ENCODE measurements at regions not wholly inside any gene's neighbourhood (a gene's known extent, or its start where the extent isn't known, plus 50 kb on each side); places are given as distances from the start of the nearest gene placed in this dataset.

- Histone ChIP-seq H3K27ac (ENCODE audit: low read length) (no peak overlapping the region), H3K27me3 (ENCODE audit: low read depth, low read length) (no peaks in the 10 kb centered on the region), H3K79me2 (ENCODE audit: low read length) (no peaks in the 10 kb centered on the region), H4K20me1 (ENCODE audit: insufficient read depth, low read length) (no peaks in the 10 kb centered on the region), H3K4me1 (ENCODE audit: low read length) (no peaks in the 10 kb centered on the region), H3K4me2 (ENCODE audit: low read length) (no peak overlapping the region), H3K9ac (ENCODE audit: low read length) (no peak overlapping the region), H3K4me3 (ENCODE audit: low read length) (no peak overlapping the region), H2AFZ (ENCODE audit: low read depth, low read length) (no peak overlapping the region), H3K36me3 (replicated peaks; ENCODE audit: low read depth, low read length) (no peaks in the 10 kb centered on the region), H3K9me3 (ENCODE audit: insufficient read depth, low read length) (no peaks in the 10 kb centered on the region)
- TF ChIP-seq EZH2phosphoT487 (IDR thresholded peaks at IDR 0.05; ENCODE audit: low read depth): no peak
- TF ChIP-seq, protein P1, sequence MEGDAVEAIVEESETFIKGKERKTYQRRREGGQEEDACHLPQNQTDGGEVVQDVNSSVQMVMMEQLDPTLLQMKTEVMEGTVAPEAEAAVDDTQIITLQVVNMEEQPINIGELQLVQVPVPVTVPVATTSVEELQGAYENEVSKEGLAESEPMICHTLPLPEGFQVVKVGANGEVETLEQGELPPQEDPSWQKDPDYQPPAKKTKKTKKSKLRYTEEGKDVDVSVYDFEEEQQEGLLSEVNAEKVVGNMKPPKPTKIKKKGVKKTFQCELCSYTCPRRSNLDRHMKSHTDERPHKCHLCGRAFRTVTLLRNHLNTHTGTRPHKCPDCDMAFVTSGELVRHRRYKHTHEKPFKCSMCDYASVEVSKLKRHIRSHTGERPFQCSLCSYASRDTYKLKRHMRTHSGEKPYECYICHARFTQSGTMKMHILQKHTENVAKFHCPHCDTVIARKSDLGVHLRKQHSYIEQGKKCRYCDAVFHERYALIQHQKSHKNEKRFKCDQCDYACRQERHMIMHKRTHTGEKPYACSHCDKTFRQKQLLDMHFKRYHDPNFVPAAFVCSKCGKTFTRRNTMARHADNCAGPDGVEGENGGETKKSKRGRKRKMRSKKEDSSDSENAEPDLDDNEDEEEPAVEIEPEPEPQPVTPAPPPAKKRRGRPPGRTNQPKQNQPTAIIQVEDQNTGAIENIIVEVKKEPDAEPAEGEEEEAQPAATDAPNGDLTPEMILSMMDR (IDR thresholded peaks at IDR 0.05; ENCODE audit: low read depth, low read length): no peak
These were observed 1165.5 kb downstream of the CDH12 start for GRCh38 chr5:21687621-21688020.

DNA sequence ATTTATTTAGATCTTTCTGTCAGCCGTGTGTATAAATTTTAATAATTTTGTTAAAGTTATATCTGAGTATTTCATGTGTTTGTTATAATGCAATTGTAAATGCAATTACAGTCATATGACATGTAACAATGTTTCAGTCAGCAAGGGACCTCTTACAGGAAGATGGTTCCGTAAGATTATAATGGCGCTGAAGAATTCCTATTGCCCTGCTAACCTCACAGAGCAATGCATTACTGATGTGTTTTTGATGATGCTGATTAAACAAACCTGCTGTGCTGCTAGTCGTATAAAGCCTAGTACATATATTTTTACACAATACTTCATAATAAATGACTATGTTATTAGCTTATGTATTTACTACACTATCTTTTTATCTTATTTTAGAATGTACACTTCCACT lies 1166.4 kb downstream of the CDH12 start:
- Histone ChIP-seq H3K79me2 (ENCODE audit: low read length) (no peaks in the 10 kb centered on the region), H4K20me1 (ENCODE audit: insufficient read depth, low read length) (no peaks in the 10 kb centered on the region), H3K27me3 (ENCODE audit: low read depth, low read length) (no peaks in the 10 kb centered on the region), H3K27ac (ENCODE audit: low read length) (no peak overlapping the region), H3K4me3 (ENCODE audit: low read length) (no peak overlapping the region), H3K4me1 (ENCODE audit: low read length) (no peaks in the 10 kb centered on the region), H3K36me3 (replicated peaks; ENCODE audit: low read depth, low read length) (no peaks in the 10 kb centered on the region), H3K9me3 (ENCODE audit: insufficient read depth, low read length) (no peaks in the 10 kb centered on the region), H3K4me2 (ENCODE audit: low read length) (no peak overlapping the region), H2AFZ (ENCODE audit: low read depth, low read length) (no peak overlapping the region), H3K9ac (ENCODE audit: low read length) (no peak overlapping the region)
- TF ChIP-seq, protein P1 (IDR thresholded peaks at IDR 0.05; ENCODE audit: low read depth, low read length): no peak
- TF ChIP-seq EZH2phosphoT487 (IDR thresholded peaks at IDR 0.05; ENCODE audit: low read depth): no peak

DNA sequence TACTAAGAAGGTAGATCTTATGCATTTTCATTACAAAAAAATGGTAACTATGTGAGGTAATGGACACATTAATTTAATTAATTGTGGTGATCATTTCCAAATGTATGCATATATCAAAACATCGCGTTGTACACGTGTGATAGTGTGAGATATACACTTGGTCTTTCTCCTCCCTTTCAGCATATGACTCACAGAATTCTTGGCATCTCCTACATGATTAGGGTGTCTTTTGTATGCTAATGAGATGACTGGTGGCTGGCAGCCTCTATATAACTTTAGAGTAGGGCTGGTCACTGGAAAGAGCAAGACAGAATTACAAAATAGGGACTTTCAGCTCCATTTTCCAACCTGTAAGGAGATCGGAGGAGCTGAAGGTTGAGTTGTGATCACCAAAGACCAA lies 1167.6 kb downstream of the CDH12 start:
- H3K4me3 ChIP-seq (ENCODE audit: low read length): no peak overlapping the region
- no peaks in the 10 kb centered on the region for H3K27me3 ChIP-seq (ENCODE audit: low read depth, low read length)
- H3K9ac ChIP-seq (ENCODE audit: low read length): no peak overlapping the region
- no peaks in the 10 kb centered on the region for H3K36me3 ChIP-seq (replicated peaks; ENCODE audit: low read depth, low read length)
- no peaks in the 10 kb centered on the region for H3K4me1 ChIP-seq (ENCODE audit: low read length)
- H3K27ac ChIP-seq (ENCODE audit: low read length): no peak overlapping the region
- H3K79me2 ChIP-seq (ENCODE audit: low read length): no peaks in the 10 kb centered on the region
- no peaks in the 10 kb centered on the region for H3K9me3 ChIP-seq (ENCODE audit: insufficient read depth, low read length)
- TF ChIP-seq EZH2phosphoT487 (IDR thresholded peaks at IDR 0.05; ENCODE audit: low read depth): no peak
- TF ChIP-seq, protein P1 (IDR thresholded peaks at IDR 0.05; ENCODE audit: low read depth, low read length): no peak
- H2AFZ ChIP-seq (ENCODE audit: low read depth, low read length): no peak overlapping the region
- no peak overlapping the region for H3K4me2 ChIP-seq (ENCODE audit: low read length)
- H4K20me1 ChIP-seq (ENCODE audit: insufficient read depth, low read length): no peaks in the 10 kb centered on the region

GRCh38 chr5:21684992-21685391 lies 1168.2 kb downstream of the CDH12 start:
- no peaks in the 10 kb centered on the region for H3K4me1 ChIP-seq (ENCODE audit: low read length)
- no peaks in the 10 kb centered on the region for H3K27me3 ChIP-seq (ENCODE audit: low read depth, low read length)
- H3K4me3 ChIP-seq (ENCODE audit: low read length): no peak overlapping the region
- H3K27ac ChIP-seq (ENCODE audit: low read length): no peak overlapping the region
- H3K9ac ChIP-seq (ENCODE audit: low read length): no peak overlapping the region
- TF ChIP-seq, protein P1 (IDR thresholded peaks at IDR 0.05; ENCODE audit: low read depth, low read length): no peak
- no peak for TF ChIP-seq EZH2phosphoT487 (IDR thresholded peaks at IDR 0.05; ENCODE audit: low read depth)
- no peaks in the 10 kb centered on the region for H3K36me3 ChIP-seq (replicated peaks; ENCODE audit: low read depth, low read length)
- no peak overlapping the region for H2AFZ ChIP-seq (ENCODE audit: low read depth, low read length)
- H3K9me3 ChIP-seq (ENCODE audit: insufficient read depth, low read length): no peaks in the 10 kb centered on the region
- H3K4me2 ChIP-seq (ENCODE audit: low read length): no peak overlapping the region
- no peaks in the 10 kb centered on the region for H4K20me1 ChIP-seq (ENCODE audit: insufficient read depth, low read length)
- H3K79me2 ChIP-seq (ENCODE audit: low read length): no peaks in the 10 kb centered on the region
